ENCODE measurements at regions not wholly inside any gene's neighbourhood (a gene's known extent, or its start where the extent isn't known, plus 50 kb on each side); places are given as distances from the start of the nearest gene placed in this dataset.

- TF ChIP-seq POLR2AphosphoS5 (IDR thresholded peaks at IDR 0.05; ENCODE audit: insufficient read depth in 1 of 2, low read depth in 1 of 2) (no peak), CTCF (IDR thresholded peaks at IDR 0.05) (no peak), POLR2A (IDR thresholded peaks at IDR 0.05) (no peak)
These were observed 106.6 kb upstream of the CDH6 start for GRCh38 chr5:31086839-31087415.
